Lower leg skin (tissue), 3 donors: ENCODE measurements at regions not wholly inside any gene's neighbourhood (a gene's known extent, or its start where the extent isn't known, plus 50 kb on each side); places are given as distances from the start of the nearest gene placed in this dataset.

Experiments used
- POLR2A ChIP-seq, 2 donors: fragments of 450-650 bp; IDR thresholded peaks; one replicate each; pipeline ENCODE4 v1.6.1; 2016 to 2017; ENCODE audit warnings: antibody characterized with exemption in 2 of 2, mild to moderate bottlenecking in 1 of 2, moderate library complexity in 1 of 2
- TF ChIP-seq, protein P1 (sequence below), 3 donors: fragments of 450-650 bp; IDR thresholded peaks; one replicate each; pipeline ENCODE4 v1.5.1; 2016; ENCODE audit warnings: antibody characterized with exemption in 3 of 3, mild to moderate bottlenecking in 3 of 3, moderate library complexity in 2 of 3

- TF ChIP-seq, protein P1, sequence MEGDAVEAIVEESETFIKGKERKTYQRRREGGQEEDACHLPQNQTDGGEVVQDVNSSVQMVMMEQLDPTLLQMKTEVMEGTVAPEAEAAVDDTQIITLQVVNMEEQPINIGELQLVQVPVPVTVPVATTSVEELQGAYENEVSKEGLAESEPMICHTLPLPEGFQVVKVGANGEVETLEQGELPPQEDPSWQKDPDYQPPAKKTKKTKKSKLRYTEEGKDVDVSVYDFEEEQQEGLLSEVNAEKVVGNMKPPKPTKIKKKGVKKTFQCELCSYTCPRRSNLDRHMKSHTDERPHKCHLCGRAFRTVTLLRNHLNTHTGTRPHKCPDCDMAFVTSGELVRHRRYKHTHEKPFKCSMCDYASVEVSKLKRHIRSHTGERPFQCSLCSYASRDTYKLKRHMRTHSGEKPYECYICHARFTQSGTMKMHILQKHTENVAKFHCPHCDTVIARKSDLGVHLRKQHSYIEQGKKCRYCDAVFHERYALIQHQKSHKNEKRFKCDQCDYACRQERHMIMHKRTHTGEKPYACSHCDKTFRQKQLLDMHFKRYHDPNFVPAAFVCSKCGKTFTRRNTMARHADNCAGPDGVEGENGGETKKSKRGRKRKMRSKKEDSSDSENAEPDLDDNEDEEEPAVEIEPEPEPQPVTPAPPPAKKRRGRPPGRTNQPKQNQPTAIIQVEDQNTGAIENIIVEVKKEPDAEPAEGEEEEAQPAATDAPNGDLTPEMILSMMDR (IDR thresholded peaks at IDR 0.05): no peak
- TF ChIP-seq POLR2A (IDR thresholded peaks at IDR 0.05): no peak
Measured at GRCh38 chr6:71502168-71502567, 213.6 kb downstream of the OGFRL1 start.
